Testis (tissue), 2 donors: ENCODE measurements at regions not wholly inside any gene's neighbourhood (a gene's known extent, or its start where the extent isn't known, plus 50 kb on each side); places are given as distances from the start of the nearest gene placed in this dataset.

Experiments used
- DNase-seq: peaks from one replicate; pipeline ENCODE4 v3.0.0-alpha.2; 2019
- H3K27ac ChIP-seq, 2 donors: fragments of 200-600 bp; sonication (generic); one replicate each; pipeline ENCODE4 v1.5.1; 2019
- H3K27me3 ChIP-seq: fragments of 200-600 bp; sonication (generic); one replicate; pipeline ENCODE4 v1.5.1; 2019
- H3K36me3 ChIP-seq: fragments of 200-600 bp; sonication (generic); one replicate; pipeline ENCODE4 v1.5.1; 2017; ENCODE audit warnings: low read depth; ENCODE audit errors: missing control alignments
- H3K4me1 ChIP-seq: fragments of 200-600 bp; sonication (generic); one replicate; pipeline ENCODE4 v1.5.1; 2019
- H3K4me3 ChIP-seq, 2 donors: fragments of 200-600 bp; sonication (generic); one replicate each; pipeline ENCODE4 v1.5.1; 2017 to 2019
- H3K9me3 ChIP-seq: fragments of 200-600 bp; sonication (generic); one replicate; pipeline ENCODE4 v1.5.1; 2017
- POLR2A ChIP-seq: fragments of 450-650 bp; IDR thresholded peaks from one replicate; pipeline ENCODE4 v1.6.1; 2017; ENCODE audit warnings: antibody characterized with exemption, mild to moderate bottlenecking, moderate library complexity
- WGBS, 2 donors: methylation state at CpG; one replicate each; pipeline ENCODE4 v1.1.5; 2018; 5-methylcytosine and 5-hydroxymethylcytosine counted together
- intact Hi-C: fragments of 100-400 bp; cut with DNase I; formaldehyde crosslinking; loops from one replicate; pipeline ENCODE4 v1.15.1; 2023; ENCODE audit warnings: low total_unique reads
- TF ChIP-seq, protein P1 (sequence below), 3 experiments: fragments of 450-650 bp in 2 of 3; fragments of 200-600 bp in 1 of 3; sonication (generic) in 1 of 3; IDR thresholded peaks; one replicate each; pipeline ENCODE4 v1.5.1; 2016 to 2019; ENCODE audit warnings: antibody characterized with exemption in 3 of 3, mild to moderate bottlenecking in 2 of 3, moderate library complexity in 1 of 3

DNA sequence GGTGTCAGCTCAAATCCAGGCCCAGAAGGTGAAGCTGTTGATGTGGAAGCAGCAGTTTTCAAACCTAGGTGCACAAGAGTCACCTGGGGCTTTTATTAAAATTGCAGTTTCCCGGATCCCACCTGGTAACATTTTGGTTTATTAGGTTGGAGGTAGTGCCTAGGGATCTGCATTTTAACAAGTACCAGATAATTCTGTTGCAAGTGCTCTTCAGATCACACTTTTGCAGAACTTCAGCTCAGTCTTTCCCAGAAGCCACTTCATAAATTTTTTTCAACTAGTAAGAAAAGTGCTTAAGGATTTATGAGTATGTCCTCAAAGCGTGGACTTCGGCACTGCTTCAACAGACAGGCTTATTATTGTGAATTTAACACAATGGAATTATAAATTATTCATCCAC, 213.8 kb downstream of the ADRA2A start:
- Histone ChIP-seq H3K4me1 (no peaks in the 10 kb centered on the region), H3K36me3 (no peaks in the 10 kb centered on the region), H3K27ac (no peak overlapping the region), H3K4me3 (no peak overlapping the region), H3K27me3 (no peaks in the 10 kb centered on the region), H3K9me3 (no peaks in the 10 kb centered on the region)
- TF ChIP-seq, protein P1, sequence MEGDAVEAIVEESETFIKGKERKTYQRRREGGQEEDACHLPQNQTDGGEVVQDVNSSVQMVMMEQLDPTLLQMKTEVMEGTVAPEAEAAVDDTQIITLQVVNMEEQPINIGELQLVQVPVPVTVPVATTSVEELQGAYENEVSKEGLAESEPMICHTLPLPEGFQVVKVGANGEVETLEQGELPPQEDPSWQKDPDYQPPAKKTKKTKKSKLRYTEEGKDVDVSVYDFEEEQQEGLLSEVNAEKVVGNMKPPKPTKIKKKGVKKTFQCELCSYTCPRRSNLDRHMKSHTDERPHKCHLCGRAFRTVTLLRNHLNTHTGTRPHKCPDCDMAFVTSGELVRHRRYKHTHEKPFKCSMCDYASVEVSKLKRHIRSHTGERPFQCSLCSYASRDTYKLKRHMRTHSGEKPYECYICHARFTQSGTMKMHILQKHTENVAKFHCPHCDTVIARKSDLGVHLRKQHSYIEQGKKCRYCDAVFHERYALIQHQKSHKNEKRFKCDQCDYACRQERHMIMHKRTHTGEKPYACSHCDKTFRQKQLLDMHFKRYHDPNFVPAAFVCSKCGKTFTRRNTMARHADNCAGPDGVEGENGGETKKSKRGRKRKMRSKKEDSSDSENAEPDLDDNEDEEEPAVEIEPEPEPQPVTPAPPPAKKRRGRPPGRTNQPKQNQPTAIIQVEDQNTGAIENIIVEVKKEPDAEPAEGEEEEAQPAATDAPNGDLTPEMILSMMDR (IDR thresholded peaks at IDR 0.05): no peak
- TF ChIP-seq POLR2A: no peak
- 89 to 93% methylated on average over 3 of the region's 3 CpGs for WGBS, 2 donors
- DNase-seq: no peak
- intact Hi-C loops: no loop called here

DNA sequence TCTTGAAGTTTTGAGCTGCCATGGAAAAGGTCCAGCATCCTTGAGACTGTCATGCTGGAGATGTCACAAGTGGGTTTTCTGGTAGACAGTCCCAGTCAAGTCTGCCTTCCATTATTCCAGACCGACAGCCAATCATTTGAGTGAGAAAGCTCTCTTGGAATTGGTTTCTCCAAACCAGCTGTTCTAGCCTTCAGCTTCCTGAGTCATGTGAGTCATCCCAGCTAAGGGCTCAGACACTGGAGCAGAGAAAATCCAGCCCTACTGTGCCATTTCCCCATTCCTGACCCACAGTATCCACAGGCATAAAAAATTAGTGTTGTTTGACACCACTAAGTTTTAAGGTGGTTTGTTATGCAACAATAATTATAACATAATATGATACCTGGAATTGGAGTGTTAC, 219.0 kb downstream of the ADRA2A start:
- no peaks in the 10 kb centered on the region for H3K4me1 ChIP-seq
- no peaks in the 10 kb centered on the region for H3K36me3 ChIP-seq
- no peak overlapping the region for H3K27ac ChIP-seq
- intact Hi-C loops: no loop called here
- H3K9me3 ChIP-seq: no peaks in the 10 kb centered on the region
- H3K4me3 ChIP-seq: no peak overlapping the region
- WGBS, 2 donors: 86 to 100% methylated on average over 1 of the region's 1 CpG
- TF ChIP-seq, protein P1 (IDR thresholded peaks at IDR 0.05): no peak
- TF ChIP-seq POLR2A: no peak
- no peak for DNase-seq
- no peaks in the 10 kb centered on the region for H3K27me3 ChIP-seq

DNA sequence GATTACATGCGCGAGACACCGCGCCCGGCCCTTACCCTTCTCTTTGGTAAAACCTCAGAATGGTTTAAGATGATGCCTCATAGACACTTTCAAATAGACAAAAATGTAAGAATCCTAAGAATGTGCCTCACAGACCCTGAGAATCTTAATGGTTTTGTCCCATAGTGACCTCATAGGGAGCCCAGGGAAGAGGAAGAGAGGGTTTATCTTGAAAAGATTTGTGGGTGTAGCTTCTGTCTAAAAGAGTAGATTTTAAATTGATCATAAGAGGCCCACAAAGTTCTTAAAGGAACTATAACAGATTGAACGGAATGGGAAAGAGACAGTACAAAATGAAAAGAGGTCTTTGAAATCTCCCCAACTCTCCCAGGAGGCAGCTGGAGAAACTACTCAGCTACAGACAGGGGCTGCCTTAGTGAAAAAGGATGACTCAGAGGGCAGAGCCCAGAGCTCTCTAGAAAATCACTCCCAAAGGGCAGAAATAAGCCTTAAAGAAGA, 220.6 kb downstream of the ADRA2A start:
- Histone ChIP-seq H3K27ac (no peak overlapping the region), H3K4me1 (no peaks in the 10 kb centered on the region), H3K4me3 (no peak overlapping the region), H3K36me3 (no peaks in the 10 kb centered on the region), H3K9me3 (no peaks in the 10 kb centered on the region), H3K27me3 (no peaks in the 10 kb centered on the region)
- DNase-seq: no peak
- no peak for TF ChIP-seq POLR2A
- TF ChIP-seq, protein P1 (IDR thresholded peaks at IDR 0.05): no peak
- WGBS, 2 donors: 81 to 91% methylated on average over 6 of the region's 6 CpGs
- intact Hi-C loops: no loop called here

DNA sequence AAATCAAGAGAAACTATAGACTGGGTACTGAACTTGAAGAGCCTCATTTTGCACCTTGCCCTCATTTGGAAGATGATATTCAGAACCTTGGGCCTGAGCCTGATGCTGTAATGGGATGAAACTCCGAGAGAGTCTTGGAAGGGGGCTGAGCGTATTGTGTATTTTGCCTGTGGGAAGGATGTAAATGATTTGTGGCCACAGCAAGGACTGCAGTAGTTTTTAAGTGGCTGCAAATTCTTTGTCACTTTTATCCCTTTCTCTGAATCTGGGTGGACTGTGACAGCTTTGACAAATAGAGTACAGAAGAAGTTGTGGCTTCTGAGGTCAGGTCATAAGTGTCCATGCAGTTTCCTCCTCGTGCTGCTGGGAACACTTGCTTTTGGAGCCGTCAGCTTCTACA, 221.2 kb downstream of the ADRA2A start:
- WGBS, 2 donors: 42 to 59% methylated on average over 4 of the region's 4 CpGs
- intact Hi-C loops: no loop called here
- DNase-seq: no peak

DNA sequence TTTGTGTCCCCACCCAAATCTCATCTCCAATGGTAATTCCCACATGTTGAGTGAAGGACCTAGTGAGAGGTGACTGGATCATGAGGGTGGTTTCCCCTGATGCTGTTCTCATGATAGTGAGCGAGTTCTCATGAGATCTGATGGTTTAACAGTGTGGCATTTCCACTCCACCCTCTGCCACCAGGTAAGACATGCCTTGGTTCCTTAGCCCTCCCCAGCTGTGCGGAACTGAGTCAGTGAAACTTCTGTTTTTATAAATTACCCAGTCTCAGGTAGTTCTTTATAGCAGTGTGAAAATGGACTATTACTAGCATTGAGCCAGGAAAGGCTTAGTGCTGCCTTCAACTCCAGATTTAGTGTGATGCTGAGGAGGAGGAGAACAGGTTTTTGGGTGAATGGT, 222.2 kb downstream of the ADRA2A start:
- no peaks in the 10 kb centered on the region for H3K9me3 ChIP-seq
- 93 to 95% methylated on average over 2 of the region's 2 CpGs for WGBS, 2 donors
- TF ChIP-seq POLR2A: no peak
- TF ChIP-seq, protein P1 (IDR thresholded peaks at IDR 0.05): no peak
- no peaks in the 10 kb centered on the region for H3K27me3 ChIP-seq
- no peaks in the 10 kb centered on the region for H3K36me3 ChIP-seq
- no peak overlapping the region for H3K27ac ChIP-seq
- H3K4me1 ChIP-seq: no peaks in the 10 kb centered on the region
- H3K4me3 ChIP-seq: no peak overlapping the region
- intact Hi-C loops: no loop called here
- DNase-seq: no peak

More for the DNA sequence above, 221.2 kb downstream of the ADRA2A start:
- no peak overlapping the region for H3K27ac ChIP-seq
- H3K4me1 ChIP-seq: no peaks in the 10 kb centered on the region
- H3K9me3 ChIP-seq: no peaks in the 10 kb centered on the region
- TF ChIP-seq, protein P1 (IDR thresholded peaks at IDR 0.05): no peak
- TF ChIP-seq POLR2A: no peak
- no peaks in the 10 kb centered on the region for H3K36me3 ChIP-seq
- H3K27me3 ChIP-seq: no peaks in the 10 kb centered on the region
- no peak overlapping the region for H3K4me3 ChIP-seq
